ENCODE measurements at regions not wholly inside any gene's neighbourhood (a gene's known extent, or its start where the extent isn't known, plus 50 kb on each side); places are given as distances from the start of the nearest gene placed in this dataset.

DNA sequence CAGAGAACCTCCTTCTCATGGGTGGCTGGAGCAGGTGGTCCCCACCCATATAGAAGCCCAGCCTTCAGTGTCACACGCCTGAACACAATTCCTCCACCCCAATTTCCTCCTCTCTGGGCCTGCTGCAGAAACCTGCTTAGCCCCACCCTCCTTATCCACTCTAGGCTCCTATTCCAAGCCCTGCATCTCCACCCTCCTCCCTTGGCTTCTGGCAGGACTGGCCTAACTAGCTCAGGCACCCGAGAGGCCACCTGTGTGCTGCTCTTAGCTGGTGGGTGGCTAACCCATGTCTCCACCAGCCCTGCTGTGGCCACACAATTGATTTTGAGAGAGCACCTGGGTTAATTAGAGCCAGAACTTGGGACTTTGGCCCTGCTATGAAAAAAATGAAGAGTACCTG lies 77.3 kb upstream of the ATP10B start:
- H4K20me1 ChIP-seq (ENCODE audit: control insufficient read depth, insufficient read depth) = no peaks in the 10 kb centered on the region
- TF ChIP-seq ZNF274 (IDR thresholded peaks at IDR 0.05; ENCODE audit: insufficient read depth, insufficient read length) (no peak), SREBF1 (IDR thresholded peaks at IDR 0.05; ENCODE audit: low read length) (no peak), RB1 (IDR thresholded peaks at IDR 0.05; ENCODE audit: borderline replicate concordance) (no peak), STAT3 (IDR thresholded peaks at IDR 0.05; ENCODE audit: low read depth, low read length) (no peak), STAT1 (conservative IDR thresholded peaks at IDR 0.05) (no peak), CREB1 (IDR thresholded peaks at IDR 0.05; ENCODE audit: low read depth) (no peak), SMAD5 (IDR thresholded peaks at IDR 0.05; ENCODE audit: low read depth) (no peak), PML (IDR thresholded peaks at IDR 0.05; ENCODE audit: low read length) (no peak), CHD4 (IDR thresholded peaks at IDR 0.05) (no peak), ZBTB11 (CRISPR knock-in tag; IDR thresholded peaks at IDR 0.05) (no peak), MTA3 (IDR thresholded peaks at IDR 0.05; ENCODE audit: borderline replicate concordance, low read length) (no peak), CBX3 (IDR thresholded peaks at IDR 0.05; ENCODE audit: borderline replicate concordance, low read depth) (no peak), USF1 (IDR thresholded peaks at IDR 0.05; ENCODE audit: borderline replicate concordance, extremely low read length, insufficient read depth, low read depth, low read length) (no peak), EZH2 (IDR thresholded peaks at IDR 0.05; ENCODE audit: borderline replicate concordance, control insufficient read depth, low read depth, low read length) (no peak)
- TF ChIP-seq, protein P1, sequence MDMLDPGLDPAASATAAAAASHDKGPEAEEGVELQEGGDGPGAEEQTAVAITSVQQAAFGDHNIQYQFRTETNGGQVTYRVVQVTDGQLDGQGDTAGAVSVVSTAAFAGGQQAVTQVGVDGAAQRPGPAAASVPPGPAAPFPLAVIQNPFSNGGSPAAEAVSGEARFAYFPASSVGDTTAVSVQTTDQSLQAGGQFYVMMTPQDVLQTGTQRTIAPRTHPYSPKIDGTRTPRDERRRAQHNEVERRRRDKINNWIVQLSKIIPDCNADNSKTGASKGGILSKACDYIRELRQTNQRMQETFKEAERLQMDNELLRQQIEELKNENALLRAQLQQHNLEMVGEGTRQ (IDR thresholded peaks at IDR 0.05; ENCODE audit: borderline replicate concordance, low read depth, low read length) = no peak
- TF ChIP-seq, protein P2, sequence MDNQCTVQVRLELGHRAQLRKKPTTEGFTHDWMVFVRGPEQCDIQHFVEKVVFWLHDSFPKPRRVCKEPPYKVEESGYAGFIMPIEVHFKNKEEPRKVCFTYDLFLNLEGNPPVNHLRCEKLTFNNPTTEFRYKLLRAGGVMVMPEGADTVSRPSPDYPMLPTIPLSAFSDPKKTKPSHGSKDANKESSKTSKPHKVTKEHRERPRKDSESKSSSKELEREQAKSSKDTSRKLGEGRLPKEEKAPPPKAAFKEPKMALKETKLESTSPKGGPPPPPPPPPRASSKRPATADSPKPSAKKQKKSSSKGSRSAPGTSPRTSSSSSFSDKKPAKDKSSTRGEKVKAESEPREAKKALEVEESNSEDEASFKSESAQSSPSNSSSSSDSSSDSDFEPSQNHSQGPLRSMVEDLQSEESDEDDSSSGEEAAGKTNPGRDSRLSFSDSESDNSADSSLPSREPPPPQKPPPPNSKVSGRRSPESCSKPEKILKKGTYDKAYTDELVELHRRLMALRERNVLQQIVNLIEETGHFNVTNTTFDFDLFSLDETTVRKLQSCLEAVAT (IDR thresholded peaks at IDR 0.05) = no peak
- TF ChIP-seq, protein P3, sequence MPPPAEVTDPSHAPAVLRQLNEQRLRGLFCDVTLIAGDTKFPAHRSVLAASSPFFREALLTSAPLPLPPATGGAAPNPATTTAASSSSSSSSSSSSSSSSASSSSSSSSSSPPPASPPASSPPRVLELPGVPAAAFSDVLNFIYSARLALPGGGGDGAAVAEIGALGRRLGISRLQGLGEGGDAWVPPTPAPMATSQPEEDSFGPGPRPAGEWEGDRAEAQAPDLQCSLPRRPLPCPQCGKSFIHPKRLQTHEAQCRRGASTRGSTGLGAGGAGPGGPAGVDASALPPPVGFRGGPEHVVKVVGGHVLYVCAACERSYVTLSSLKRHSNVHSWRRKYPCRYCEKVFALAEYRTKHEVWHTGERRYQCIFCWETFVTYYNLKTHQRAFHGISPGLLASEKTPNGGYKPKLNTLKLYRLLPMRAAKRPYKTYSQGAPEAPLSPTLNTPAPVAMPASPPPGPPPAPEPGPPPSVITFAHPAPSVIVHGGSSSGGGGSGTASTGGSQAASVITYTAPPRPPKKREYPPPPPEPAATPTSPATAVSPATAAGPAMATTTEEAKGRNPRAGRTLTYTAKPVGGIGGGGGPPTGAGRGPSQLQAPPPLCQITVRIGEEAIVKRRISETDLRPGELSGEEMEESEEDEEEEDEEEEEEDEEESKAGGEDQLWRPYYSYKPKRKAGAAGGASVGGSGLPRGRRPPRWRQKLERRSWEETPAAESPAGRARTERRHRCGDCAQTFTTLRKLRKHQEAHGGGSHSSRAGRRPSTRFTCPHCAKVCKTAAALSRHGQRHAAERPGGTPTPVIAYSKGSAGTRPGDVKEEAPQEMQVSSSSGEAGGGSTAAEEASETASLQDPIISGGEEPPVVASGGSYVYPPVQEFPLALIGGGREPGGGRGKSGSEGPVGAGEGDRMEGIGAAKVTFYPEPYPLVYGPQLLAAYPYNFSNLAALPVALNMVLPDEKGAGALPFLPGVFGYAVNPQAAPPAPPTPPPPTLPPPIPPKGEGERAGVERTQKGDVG (CRISPR knock-in tag; IDR thresholded peaks at IDR 0.05) = no peak
- BruUV-seq (replicated peaks) = no TSS peak
- no peak overlapping the region for H3K9ac ChIP-seq (ENCODE audit: control insufficient read depth, insufficient read depth, low read length)
- intact Hi-C loops (cut with micrococcal nuclease; ENCODE audit: unreplicated experiment) = no loop called here
- CTCF ChIA-PET = no interaction called here
- no peak overlapping the region for H2AFZ ChIP-seq (ENCODE audit: control insufficient read depth, low read depth, low read length)
- SMC1A ChIA-PET (ENCODE audit: uncharacterized antibody, unreplicated experiment) = interaction anchor here (0.8 kb wide), 1 partner anchor 9 kb away, joined by 3 read pairs; no protein-coding TSS in a partner anchor
- H3K79me2 ChIP-seq (ENCODE audit: control insufficient read depth, insufficient read depth, low read length) = no peaks in the 10 kb centered on the region
- no peaks in the 10 kb centered on the region for H3K4me1 ChIP-seq (ENCODE audit: control insufficient read depth, insufficient read depth, low read length)
- RAD21 ChIA-PET (ENCODE audit: unreplicated experiment) = no interaction called here
- H3K4me2 ChIP-seq (ENCODE audit: control insufficient read depth, insufficient read depth) = no peak overlapping the region
- WGBS (ENCODE audit: insufficient coverage, insufficient replicate concordance, low lambda C conversion rate, missing lambda C conversion rate) = 0% methylated on average over 2 of the region's 2 CpGs
- in situ Hi-C loops (cut with MboI) = no loop called here
- FAIRE-seq (no peak), DNase-seq (ENCODE audit: low read depth, low spot score) (no peak), ATAC-seq (no peak)
- no peaks in the 10 kb centered on the region for H3K9me3 ChIP-seq (replicated peaks; ENCODE audit: control insufficient read depth, insufficient read depth, low read length)
- no peak overlapping the region for H3K4me3 ChIP-seq
- no peaks in the 10 kb centered on the region for H3K27me3 ChIP-seq (replicated peaks in 1 of 2; ENCODE audit: control insufficient read depth in 2 of 2, insufficient read depth in 2 of 2, low read length in 1 of 2)
- POLR2A ChIA-PET = no interaction called here
- H3K36me3 ChIP-seq (ENCODE audit: control insufficient read depth in 2 of 2, insufficient read depth in 2 of 2, low read length in 1 of 2) = no peaks in the 10 kb centered on the region
- H3K27ac ChIP-seq (ENCODE audit: control insufficient read depth, insufficient read depth) = no peak overlapping the region

Data from GM12878 (cell line).